NCI-H2029 treated with DMSO at 0.1 percent for 48 hours (cell line): ENCODE measurements at regions not wholly inside any gene's neighbourhood (a gene's known extent, or its start where the extent isn't known, plus 50 kb on each side); places are given as distances from the start of the nearest gene placed in this dataset.

Source experiments
- DNase-seq: peaks from one replicate; lab custom pipeline; 2025; lab: John Stamatoyannopoulos, UW

DNA sequence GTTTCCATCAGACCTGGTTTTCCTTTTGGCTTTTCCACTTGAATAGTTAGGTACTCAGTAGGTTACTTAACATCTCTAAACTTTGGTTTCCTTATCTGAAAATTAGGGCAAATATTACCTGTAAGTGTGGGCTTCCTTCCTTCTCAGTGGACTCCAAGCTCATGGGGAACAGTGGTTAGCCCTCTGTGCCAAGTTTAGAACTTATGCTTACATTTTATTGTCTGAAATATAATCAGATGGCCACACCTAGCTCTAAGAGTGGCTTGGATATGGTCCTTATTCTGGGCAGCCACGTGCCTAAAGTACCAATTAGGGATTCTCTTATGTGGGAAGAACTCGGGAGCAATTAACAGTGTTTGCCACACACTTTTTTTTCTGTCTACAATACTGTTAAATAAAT is 133.9 kb downstream of the UCHL1 start:
- DNase-seq: no peak

DNA sequence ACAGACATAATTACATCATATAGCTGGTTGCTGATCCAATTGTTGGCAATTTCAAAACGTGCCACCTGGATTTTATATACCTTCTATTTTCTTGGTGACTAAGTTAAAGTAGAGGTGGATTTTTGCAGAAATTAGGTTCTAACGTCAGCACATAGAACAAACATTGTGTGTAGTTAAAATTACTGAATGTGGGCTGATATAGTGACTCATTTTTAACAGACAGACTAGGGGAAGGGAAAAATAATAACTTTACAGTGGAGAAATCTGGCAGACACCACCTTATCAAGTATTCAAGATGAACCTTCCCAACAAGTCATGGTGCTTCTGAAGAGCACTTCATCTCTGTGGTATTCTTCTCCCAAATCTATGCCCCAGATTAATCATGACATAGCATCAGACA is 134.5 kb downstream of the UCHL1 start:
- DNase-seq: no peak

DNA sequence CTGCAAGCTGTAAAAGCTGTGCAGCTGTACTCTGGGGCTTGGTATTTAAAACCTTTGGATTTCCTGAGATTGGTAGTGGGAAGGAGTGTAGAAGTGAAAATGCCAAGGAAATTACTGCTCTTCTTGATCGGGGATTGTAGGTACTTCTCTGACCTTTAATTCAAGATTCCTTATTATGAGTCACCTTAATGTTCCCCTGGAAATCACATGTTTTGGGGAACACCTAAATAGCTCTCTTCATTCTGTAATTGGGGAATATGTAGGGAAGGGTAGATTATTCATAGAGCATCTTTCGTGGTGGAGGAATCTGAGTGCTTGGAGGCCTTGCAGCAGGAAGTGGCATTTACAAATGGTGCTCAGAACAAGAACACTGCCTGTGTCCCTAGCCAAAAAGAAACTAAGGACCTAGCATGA is 137.8 kb downstream of the UCHL1 start:
- no peak for DNase-seq

DNA sequence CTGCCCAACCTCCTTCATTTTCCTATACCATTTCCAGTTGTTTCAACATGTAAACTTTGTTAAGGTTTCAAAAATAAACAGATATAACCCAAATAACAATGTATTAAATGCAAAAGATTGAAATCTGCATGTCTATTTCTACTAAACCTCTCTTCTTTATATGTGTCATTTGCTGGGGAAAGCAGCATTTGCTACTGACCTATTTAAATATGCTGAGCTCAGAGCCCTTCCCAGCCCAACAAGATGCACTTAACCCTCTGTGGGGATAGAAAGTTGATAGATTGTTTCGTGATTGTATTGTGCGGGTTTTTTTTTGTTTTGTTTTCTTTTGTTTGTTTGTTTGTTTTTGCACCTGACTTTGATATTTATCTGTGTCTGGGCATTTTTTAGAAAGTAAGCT is 139.5 kb downstream of the UCHL1 start:
- no peak for DNase-seq

DNA sequence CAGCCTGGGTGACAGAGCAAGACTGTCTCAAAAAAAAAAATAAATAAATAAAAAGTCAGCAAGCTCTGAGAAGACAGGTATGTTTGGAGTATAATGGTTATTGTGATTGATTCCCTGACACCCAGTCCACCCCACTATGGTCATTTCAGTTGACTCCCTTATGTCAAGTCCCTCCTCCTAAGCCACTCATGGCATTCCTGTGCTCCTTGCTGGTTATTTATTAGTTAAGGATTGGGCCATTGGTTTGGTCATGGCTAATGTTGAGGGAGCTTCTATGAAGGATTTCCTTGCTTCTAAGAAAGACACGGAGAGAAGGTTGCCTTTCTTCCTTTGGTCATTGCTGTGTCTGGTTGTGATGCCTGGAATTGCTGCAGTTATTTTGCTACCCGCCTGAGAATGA is 140.1 kb downstream of the UCHL1 start:
- DNase-seq: no peak

DNA sequence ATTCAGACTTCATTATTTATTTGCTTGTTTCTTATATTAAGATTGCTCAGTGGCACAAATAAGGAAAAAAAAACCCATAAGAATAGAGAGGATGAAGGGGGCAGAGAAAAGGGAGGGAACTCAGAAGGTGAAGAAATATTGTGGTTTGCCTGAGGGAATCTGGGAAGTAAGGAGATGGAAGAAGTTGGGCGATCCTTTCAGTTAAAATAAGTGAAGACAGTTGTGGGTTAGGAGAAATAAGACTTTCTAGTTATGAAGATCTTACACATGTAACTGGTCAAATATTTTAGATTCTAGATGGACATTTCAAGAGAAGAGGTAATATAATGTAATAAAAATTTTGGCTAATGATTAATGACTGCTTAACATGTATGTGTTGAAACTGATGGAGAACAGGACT is 138.7 kb upstream of the LIMCH1 start:
- no peak for DNase-seq

DNA sequence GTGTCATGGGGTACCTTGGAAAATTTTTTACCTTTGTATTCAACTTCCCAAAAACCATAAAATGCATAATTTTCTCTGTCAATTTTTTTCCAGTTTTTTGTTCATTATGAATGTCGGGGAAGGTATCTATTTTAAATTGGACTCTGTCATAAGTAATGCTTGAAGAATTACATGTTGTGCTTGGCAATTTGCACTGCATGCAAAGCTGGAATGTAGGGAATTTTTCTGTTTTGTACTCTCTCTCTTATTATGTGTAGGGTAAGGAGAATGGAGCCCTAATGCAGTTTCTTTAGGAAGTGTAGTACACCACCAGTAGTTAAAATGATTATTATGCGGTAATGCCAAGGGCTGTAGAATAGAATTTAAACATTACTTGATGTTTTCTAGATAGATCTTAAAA is 137.7 kb upstream of the LIMCH1 start:
- DNase-seq: no peak

DNA sequence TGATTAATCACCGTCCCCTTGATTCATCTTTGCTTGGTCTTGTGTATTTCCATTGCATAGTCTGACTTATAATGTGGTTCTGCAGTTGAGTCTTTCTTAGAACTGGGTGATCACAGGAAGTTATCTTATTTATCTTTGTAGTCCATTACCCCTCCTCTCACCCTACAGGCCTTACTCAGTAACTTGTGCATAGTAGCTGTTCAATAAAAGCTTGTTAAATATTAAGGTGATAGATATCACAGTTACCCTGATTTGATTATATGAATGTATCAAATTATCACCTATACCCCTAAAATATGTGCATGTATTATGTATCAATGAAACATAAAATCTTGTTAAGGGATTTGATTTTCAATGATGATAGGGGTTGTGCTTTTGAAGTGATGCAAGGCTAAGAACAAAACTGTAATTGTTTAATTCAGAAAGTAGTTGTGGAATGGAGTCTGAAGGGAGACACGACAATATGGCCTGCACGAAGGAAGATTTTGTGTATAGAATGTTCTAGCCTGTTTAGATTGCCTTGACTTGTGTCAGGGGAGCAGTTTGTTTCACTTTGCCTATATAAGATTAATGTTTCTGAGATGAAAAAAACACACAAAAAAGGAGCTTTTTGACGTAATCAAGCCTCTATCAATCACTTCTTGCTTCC is 132.4 kb upstream of the LIMCH1 start:
- DNase-seq: no peak

DNA sequence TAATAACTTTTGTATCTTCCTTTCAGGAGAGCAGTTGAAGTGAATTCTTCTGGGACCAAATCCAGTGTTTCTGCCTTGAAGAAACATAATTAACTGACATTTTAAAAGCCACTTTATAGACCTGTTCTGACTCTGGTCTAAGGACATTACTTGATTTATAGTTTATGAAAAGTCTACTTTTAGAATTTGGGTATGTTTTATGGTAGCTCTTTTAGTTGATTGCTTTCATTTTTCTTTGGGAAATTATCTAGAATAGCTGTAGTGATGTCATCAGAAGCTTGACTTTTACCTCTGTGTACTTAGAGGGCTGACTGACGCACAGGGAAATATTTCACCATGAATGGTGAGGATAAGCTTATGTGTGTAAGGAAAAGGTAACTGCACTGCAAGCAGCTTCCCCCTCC is 131.8 kb upstream of the LIMCH1 start:
- DNase-seq: no peak

DNA sequence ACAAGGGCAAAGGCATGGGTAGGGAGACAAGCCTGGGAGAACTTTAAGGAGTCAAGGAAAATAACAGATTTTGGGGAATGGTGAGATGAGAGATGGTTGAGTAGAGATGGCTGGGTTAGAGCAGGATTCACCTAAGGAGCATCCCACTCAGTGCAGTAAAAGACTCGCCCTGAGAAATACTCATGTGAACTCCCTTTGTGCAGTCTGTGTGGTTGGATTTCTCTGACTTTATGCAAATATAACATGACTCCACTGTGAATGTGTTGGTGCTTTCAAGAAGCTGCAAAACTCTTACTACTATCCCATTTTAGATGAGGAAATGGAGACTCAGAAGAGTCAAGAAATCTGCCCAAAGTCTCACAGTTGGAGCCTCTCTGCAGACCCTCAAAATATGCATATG is 129.8 kb upstream of the LIMCH1 start:
- no peak for DNase-seq

DNA sequence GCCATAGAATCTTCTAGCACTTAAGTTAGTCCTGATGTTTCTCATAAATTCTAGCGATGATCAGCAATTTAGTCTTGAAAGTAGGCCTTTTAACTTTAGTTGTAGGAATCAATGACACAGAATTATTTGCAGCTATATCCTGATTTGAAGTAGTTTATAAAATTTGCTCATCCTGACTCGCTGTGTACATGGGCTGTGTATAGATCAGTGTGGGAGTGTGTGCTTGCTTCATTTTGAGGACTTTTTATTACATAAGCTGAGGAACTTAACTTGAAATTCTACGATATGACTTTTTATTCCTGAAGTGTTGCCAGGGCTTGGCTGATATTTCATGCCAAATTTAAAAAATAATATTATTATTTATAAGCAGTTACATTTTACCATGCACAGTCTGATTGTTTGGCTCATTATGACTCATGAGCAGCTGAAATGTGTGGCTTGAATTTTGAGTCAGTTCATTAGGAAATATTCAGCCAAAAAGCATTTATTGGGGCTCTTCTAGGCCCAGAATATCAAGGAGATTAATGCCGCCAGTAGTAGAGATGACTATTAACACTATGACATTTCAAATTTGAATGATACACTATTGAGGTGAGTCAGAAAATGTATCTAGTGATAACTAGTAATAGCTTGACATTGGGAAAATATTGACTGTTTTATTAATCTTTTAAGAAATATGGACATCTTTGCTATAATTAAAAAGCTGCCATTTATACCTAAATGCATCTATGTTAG is 128.9 kb upstream of the LIMCH1 start:
- DNase-seq: no peak

DNA sequence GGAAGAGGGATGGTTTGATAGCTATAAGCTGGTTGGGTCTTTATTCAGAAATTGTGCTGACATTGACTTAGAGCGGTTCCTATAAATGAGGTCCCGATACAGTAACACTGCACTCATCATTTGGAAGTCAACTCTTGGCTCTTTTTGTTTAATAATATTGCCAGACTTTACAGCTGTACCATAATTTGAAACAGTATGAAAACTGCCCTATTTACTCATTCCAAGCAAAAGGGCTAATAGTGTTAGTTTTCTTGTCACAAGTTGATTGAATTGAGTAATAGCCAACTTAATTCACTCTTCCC is 128.4 kb upstream of the LIMCH1 start:
- DNase-seq: no peak

DNA sequence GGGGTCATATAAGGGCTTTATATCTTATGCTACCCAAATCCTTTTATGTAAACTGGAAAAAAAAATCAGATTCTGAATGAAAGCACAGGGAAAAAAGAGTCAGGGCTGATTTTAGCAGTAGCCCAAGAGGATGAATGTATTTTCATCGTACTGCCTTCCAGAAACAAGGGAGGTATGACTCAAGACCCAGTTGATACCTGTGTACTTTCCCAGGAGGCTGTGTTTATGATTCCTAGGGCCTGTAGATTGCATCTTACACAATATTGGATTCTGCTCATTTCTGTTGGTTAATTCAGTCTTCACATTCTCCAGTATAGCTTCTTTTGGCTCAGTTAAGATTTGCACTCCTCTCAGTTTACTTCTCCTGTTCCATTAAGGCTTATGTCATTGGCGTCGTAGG is 127.9 kb upstream of the LIMCH1 start:
- DNase-seq: no peak

DNA sequence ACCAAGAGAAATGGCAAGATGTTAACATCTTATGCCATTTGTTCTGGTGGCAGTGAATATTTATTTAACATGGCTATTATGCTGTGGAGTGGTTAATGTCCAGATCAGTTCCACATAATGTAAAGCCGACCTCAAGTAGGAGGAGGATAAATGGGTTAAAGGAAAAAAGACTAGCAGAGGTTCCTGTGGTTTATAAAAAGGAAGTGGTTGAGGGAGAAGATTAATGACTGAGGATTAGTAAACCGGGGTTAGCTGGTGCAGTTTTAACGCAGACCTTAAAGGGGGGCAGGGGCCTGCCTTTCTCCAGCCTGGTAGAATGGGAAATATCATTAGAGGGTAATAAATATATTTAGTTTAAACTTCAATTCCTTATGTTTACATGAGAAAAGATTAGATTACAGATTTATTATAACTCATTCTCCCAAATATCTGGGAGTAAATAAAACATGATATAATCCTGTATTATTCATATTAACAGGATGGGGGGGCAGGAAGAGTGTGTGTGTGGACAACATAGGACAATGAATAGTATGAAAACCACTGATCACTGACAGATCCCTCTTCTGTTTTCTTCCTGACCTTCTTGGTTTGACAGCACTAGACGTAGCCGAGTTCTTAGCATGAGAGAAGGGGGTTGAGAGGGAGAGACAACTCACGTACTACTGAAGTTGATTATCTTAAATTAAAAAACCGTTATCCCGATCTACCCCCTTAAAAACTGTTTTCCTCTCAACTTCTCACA is 124.1 kb upstream of the LIMCH1 start:
- no peak for DNase-seq

DNA sequence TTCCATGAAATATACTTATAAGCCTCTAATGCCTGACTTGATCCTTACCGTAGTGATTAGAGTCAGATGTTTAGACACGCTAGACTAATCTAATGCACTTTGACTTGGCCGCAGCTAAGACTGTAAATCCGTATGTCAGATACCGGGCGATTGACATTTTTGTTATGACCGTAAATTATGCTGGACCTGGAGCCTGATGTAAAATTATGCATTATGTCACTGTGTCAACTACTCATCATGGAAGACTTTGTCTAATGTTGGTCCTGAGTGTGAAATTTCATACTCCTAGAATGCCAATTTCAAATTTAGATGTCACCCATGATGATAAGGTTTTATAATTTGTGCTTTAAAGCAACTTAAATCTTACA is 123.6 kb upstream of the LIMCH1 start:
- no peak for DNase-seq

DNA sequence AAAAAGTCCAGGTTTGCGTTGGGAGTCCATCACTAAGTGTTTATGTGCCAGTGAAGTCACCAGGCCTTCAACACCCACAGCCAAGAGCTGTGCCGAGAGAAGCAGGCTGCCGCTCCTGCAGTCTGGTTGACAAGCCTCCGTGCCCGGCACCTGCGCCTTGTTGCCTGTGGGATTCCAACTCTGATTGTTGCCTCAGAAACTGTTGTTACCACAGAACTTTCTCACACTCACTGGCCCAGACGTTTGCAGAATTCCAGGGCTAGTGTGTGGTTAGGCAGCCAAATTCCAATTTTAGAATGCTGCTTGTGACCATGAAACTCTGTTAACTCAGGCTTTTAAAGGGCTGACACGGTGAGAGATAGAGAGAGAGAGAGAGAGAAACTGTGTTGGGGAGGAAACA is 119.5 kb upstream of the LIMCH1 start:
- no peak for DNase-seq

DNA sequence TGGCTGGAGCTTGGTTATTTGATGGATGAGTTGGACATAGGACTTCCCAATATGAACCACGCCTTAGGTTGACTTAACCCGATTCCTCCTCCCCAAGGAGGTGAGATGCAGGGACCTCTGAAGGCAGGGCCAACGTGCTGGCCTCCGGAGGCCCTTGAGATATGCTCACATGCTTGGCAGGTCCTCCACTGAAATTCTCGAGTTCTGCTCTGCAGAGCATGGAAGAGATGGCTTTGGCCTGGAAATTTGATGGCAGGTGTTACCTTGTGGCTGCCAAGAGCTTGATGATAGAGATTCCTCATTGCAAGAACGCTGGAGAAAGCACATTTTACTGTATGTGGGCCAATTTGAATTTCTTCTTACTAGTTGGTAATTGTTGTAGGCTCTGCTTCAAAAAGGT is 117.4 kb upstream of the LIMCH1 start:
- DNase-seq: no peak

DNA sequence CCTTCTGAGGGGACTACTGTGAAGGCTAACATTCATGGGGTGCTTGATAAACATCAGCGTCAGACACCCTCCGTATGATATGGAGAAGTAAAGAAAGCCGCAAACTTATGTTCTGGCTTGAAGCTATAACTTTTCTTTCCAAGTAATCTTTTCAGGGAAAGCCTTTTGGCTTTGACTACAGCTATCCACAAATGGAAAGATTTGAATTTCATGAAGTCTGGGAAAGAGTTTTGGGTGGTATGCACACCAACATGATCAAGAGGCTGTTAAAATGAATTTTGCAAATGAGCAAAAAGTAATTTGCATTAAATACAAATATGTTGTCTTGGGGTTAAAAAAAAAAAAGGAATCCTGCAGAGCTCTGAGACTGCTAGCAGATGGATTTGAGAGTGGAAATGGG is 114.8 kb upstream of the LIMCH1 start:
- no peak for DNase-seq

DNA sequence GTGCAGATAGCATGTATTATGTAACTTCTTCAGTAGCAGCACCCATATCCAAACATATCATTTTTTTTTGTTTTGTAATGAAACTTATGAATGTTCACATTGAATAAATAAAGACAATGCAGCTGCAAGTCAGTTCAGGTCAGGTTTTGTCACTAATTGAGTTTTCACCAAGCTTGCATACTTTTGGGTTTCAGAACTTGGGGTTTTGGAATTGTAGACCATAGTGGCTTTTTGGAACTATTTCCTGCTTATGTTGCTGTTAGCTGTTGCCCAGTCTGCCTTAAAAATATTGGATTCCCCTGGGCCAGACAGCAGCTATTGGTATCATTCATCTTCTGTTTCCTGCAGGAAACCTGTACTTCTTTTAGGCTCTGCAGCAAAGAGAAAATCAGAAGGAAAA is 113.4 kb upstream of the LIMCH1 start:
- no peak for DNase-seq

DNA sequence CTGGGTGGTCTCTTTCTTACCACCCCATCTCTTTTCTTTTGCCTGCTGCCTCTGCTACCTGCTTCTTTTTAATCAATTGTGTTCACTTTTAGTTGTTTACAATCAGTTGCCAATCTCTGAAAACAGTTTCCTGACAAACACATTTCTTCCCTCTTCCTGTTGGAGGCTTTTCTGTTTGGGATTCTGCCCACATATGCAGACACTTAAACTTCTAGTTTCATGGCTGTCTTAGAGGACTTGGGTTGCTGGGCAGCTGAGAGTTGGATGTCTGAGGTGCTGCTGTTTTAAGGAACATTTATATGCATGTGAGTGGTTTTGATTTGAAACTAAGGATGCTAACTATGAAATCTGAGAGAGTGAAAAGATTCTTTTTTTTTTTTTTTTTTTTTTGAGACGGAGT is 112.3 kb upstream of the LIMCH1 start:
- no peak for DNase-seq

DNA sequence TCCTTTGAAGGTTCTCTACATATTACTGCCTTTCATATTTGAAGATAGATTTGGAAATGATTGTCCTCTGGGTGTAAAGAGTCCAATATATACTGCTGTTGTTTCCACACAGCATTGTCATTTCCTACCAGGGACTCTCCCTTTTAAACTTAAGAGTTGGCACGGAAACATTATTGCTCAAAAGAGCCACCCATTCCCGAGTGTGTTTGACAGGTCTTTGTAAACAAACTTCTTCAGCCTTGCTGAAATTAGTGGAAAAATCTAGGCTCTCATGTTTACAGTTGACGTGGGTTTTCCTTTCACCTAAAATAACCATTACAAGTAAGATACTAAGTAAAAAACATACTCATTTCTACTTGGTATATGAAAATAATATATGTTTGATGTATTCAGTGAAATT is 111.4 kb upstream of the LIMCH1 start:
- no peak for DNase-seq

DNA sequence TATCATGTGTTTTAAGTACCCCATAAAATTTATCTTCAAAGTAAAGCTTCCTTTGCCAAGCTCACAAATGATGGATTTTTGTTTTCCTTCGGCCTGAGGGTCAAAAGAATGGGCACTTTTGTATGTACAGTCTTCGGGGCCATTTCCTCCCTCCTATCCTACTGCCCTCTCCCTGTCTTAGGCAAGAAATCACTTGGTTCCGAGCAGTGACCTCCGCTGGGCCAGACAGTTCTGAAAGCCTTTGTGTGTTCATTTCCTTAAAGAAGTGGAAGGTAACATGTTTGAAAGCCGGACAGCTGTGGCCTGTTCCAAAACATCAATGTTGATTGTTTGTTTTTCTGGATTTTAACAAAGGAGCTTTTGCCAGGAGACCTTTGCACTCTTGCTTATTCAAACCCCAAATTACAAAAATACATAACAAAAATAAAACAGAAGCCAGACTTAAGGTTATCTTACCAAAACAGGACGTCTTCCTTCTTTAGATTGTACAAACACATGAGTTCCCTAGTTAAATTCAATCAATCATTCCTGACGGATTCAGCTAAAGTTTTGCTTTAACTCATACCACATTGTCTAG is 110.6 kb upstream of the LIMCH1 start:
- DNase-seq: no peak

DNA sequence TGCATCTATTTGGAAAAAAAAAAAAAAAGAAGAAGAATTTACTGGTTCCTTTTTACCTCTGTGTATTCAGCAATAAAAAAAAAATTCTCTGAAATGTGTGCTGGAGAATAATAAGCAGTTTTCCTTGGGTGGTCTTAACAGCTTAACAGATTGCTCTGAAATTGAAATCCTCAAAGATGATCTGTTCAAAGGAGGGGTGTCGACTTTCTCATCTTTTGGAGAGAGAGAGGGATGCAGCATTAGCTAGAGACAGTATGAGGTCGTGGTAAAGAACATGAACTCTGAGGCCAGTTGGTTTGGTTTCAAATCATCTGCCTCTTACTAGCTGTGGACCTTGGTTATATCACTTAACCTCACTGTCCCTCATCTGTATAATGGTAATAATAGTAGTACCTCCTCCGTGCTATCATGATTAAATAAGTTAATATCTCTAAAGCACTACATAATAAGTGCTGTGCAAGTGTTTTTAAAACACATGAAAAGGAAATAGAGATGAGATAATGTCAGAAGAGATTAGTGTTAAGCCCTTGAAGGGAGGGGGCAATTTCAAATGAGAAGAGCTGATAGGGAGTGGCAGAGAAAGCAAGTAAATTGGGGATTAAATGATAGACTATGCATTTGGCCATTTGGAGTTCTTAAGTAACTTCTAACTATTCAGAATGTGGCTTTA is 109.9 kb upstream of the LIMCH1 start:
- DNase-seq: no peak
